ENCODE measurements at regions not wholly inside any gene's neighbourhood (a gene's known extent, or its start where the extent isn't known, plus 50 kb on each side); places are given as distances from the start of the nearest gene placed in this dataset.

DNA sequence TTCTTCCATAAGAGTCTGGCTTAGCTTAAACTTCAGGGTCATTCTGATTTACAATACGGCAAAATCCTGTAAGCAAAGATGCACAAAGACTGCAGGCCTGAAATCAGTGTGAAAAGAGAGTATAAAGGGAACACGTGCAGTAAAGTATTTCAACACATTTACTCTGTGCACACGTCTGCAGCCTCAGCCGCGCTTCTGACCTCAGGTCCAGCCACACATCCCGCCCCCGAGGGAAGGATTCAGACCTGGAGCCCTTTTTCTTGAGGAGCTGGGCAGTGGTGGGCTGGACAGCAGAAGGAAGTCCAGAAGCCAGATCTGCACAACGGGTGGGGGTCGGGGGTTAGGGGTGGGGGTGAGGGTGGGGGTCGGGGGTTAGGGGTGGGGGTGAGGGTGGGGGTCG lies 58.9 kb upstream of the FAM20C start:
- H3K4me3 ChIP-seq (ENCODE audit: low read depth, low read length) = no peak overlapping the region
- TF ChIP-seq, protein P1, sequence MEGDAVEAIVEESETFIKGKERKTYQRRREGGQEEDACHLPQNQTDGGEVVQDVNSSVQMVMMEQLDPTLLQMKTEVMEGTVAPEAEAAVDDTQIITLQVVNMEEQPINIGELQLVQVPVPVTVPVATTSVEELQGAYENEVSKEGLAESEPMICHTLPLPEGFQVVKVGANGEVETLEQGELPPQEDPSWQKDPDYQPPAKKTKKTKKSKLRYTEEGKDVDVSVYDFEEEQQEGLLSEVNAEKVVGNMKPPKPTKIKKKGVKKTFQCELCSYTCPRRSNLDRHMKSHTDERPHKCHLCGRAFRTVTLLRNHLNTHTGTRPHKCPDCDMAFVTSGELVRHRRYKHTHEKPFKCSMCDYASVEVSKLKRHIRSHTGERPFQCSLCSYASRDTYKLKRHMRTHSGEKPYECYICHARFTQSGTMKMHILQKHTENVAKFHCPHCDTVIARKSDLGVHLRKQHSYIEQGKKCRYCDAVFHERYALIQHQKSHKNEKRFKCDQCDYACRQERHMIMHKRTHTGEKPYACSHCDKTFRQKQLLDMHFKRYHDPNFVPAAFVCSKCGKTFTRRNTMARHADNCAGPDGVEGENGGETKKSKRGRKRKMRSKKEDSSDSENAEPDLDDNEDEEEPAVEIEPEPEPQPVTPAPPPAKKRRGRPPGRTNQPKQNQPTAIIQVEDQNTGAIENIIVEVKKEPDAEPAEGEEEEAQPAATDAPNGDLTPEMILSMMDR (IDR thresholded peaks at IDR 0.05; ENCODE audit: low read depth, low read length) = no peak

DNA sequence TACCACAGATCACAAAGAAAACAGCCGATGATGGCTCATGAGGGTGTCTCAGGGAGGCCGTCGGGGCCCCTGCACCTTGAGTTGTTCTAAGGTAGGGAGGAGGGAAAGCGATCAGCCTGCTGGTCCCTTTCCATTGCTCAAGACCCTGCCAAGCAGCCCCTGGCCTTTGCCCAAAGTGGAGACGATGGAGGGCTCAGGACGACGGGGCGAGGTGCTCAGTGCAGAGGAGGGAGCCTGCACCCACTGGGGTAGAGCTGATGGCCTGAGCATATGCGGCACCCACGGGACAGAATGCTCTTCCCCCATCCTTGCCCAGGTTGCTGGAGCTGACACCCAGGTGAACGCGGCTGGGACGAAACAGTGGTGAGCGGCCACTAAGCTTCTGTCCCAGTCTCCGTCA lies 58.3 kb upstream of the FAM20C start:
- TF ChIP-seq, protein P1 (IDR thresholded peaks at IDR 0.05; ENCODE audit: low read depth, low read length) = no peak
- no peak overlapping the region for H3K4me3 ChIP-seq (ENCODE audit: low read depth, low read length)

- no peak overlapping the region for H3K4me3 ChIP-seq (ENCODE audit: low read depth, low read length)
- TF ChIP-seq, protein P1 (IDR thresholded peaks at IDR 0.05; ENCODE audit: low read depth, low read length) = no peak
These were observed 57.7 kb upstream of the FAM20C start for GRCh38 chr7:134561-135256.

- TF ChIP-seq, protein P1 (IDR thresholded peaks at IDR 0.05; ENCODE audit: low read depth, low read length) = no peak
- H3K4me3 ChIP-seq (ENCODE audit: low read depth, low read length) = no peak overlapping the region
These were observed 57.1 kb upstream of the FAM20C start for GRCh38 chr7:135257-135653.

- H3K4me3 ChIP-seq (ENCODE audit: low read depth, low read length) = no peak overlapping the region
These were observed 56.4 kb upstream of the FAM20C start for GRCh38 chr7:135731-136645.

DNA sequence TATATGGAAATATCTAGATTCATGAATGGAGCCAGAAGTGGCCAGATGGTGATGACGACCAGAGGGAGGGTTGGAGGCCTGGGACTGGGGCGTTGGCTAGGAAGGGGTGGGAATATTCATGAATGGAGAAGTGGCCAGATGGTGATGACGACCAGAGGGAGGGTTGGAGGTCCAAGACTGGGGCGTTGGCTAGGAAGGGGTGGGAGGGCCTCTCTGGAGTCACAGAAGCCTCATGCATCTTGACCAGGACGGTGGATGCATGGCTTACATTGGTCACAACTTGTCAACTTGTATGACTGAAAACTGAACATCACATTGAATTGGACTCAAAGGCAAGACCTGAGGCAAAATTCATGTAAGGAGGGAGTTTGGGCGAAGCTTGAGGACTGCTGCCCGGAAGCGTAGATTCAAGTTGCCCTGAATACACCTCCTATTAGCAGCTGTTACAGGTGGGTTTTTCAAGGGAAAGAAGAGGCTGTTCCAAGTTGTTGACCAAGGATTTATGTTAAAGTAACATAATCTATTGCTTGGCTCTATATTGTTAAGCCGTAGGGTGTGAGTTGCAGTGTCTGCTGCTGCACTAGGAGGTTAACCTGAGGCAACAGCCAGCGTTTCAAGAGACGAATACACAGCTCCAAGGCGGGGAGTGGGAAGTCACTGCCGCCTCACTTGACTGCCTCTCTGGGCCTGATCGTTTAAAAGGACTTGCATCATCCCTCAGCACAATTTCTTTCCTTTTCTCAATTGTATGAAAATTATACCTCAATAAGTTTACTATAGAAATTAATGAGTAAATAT lies 55.1 kb upstream of the FAM20C start:
- TF ChIP-seq, protein P1 (IDR thresholded peaks at IDR 0.05; ENCODE audit: low read depth, low read length) = no peak
- H3K4me3 ChIP-seq (ENCODE audit: low read depth, low read length) = no peak overlapping the region

More at GRCh38 chr7:135731-136645, 56.4 kb upstream of the FAM20C start:
- TF ChIP-seq, protein P1 (IDR thresholded peaks at IDR 0.05; ENCODE audit: low read depth, low read length) = no peak

Measured in WI38 (cell line).